GM10248 (cell line): ENCODE measurements at regions not wholly inside any gene's neighbourhood (a gene's known extent, or its start where the extent isn't known, plus 50 kb on each side); places are given as distances from the start of the nearest gene placed in this dataset.

Experiments
- CTCF ChIA-PET: fragments of 300-600 bp; sonication (Branson Sonifier 250); formaldehyde crosslinking; extraction: SDS; loops from one replicate; lab custom pipeline; 2021; ENCODE audit warnings: antibody characterized with exemption; lab: Yijun Ruan, JAX
- POLR2A ChIA-PET: fragments of 350-650 bp; sonication (Branson Sonifier 250); formaldehyde crosslinking; extraction: SDS; loops from one replicate; lab custom pipeline; 2020; ENCODE audit warnings: antibody characterized with exemption; lab: Yijun Ruan, JAX
- DNase-seq: peaks from one replicate; pipeline ENCODE4 v3.0.0; 2012; ENCODE audit errors: extremely low spot score
- TF ChIP-seq, protein P1 (sequence below): IDR thresholded peaks from 2 replicates; pipeline ENCODE4 v1.5.1; 2012; ENCODE audit warnings: mild to moderate bottlenecking, low read depth; ENCODE audit errors: extremely low read depth, missing control alignments, control extremely low read depth

GRCh38 chr17:77064598-77064997, 76.2 kb upstream of the SEC14L1 start:
- TF ChIP-seq, protein P1, sequence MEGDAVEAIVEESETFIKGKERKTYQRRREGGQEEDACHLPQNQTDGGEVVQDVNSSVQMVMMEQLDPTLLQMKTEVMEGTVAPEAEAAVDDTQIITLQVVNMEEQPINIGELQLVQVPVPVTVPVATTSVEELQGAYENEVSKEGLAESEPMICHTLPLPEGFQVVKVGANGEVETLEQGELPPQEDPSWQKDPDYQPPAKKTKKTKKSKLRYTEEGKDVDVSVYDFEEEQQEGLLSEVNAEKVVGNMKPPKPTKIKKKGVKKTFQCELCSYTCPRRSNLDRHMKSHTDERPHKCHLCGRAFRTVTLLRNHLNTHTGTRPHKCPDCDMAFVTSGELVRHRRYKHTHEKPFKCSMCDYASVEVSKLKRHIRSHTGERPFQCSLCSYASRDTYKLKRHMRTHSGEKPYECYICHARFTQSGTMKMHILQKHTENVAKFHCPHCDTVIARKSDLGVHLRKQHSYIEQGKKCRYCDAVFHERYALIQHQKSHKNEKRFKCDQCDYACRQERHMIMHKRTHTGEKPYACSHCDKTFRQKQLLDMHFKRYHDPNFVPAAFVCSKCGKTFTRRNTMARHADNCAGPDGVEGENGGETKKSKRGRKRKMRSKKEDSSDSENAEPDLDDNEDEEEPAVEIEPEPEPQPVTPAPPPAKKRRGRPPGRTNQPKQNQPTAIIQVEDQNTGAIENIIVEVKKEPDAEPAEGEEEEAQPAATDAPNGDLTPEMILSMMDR, result no peak
- CTCF ChIA-PET, result interaction anchor here (0.9 to 7.7 kb wide), 5 partner anchors 7 to 199 kb away, joined by 3 to 80 read pairs (median 4); partner anchors contain the start of gene MGAT5B
- no peak for DNase-seq
- POLR2A ChIA-PET, result no interaction called here

GRCh38 chr17:77066165-77066564, 74.6 kb upstream of the SEC14L1 start:
- no peak for DNase-seq
- ChIA-PET POLR2A (interaction anchor here (0.5 kb wide), 1 partner anchor 115 kb away, joined by 3 read pairs; no protein-coding TSS in a partner anchor), CTCF (interaction anchor here (0.8 to 7.7 kb wide), 15 partner anchors 9 to 338 kb away, joined by 3 to 80 read pairs (median 4); partner anchors contain the start of gene MGAT5B)
- TF ChIP-seq, protein P1, result no peak

DNA sequence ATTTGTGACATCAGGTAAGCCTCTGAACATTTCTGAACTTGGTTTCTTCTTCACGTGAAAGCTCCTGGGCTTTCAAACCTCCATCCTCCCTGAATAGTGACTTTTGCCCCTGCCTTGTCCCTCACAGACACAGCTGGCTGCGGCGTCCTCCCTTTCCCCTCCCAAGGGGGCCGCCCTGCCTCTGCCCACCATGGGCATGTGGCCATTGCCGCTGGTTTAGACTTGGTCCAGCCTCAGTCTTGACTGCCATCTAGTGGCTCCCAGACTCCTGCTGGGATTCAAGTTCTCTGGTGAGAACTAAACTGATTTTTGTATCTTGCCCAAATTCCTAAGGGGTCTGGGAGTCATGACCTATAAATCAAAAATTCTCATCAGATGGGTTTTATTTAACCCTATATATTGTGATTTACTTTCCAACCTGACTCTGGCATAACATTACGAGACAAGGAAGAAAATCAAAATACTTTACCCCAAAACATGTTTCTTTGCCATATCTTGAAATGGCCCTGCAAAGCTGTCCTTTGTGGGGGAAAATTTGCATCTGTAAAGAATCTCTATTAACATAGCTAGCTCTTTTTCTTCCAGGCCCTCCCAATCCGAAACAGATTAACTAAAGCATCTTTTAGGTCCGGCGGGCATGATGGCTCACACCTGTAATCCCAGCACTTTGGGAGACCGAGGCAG, 73.9 kb upstream of the SEC14L1 start:
- DNase-seq, result peak; percentile 77
- POLR2A ChIA-PET, result interaction anchor here (0.5 kb wide), 1 partner anchor 115 kb away, joined by 3 read pairs; no protein-coding TSS in a partner anchor
- TF ChIP-seq, protein P1, result peak; percentile 83
- CTCF ChIA-PET, result interaction anchor here (0.8 to 7.7 kb wide), 19 partner anchors 8 to 339 kb away, joined by 3 to 80 read pairs (median 4); partner anchors contain the start of gene MGAT5B

GRCh38 chr17:77068915-77069314, 71.9 kb upstream of the SEC14L1 start:
- POLR2A ChIA-PET, result no interaction called here
- no peak for DNase-seq
- CTCF ChIA-PET, result interaction anchor here (1.2 to 7.7 kb wide), 6 partner anchors 10 to 201 kb away, joined by 3 to 80 read pairs (median 6); partner anchors contain the start of gene MGAT5B
- TF ChIP-seq, protein P1, result no peak

DNA sequence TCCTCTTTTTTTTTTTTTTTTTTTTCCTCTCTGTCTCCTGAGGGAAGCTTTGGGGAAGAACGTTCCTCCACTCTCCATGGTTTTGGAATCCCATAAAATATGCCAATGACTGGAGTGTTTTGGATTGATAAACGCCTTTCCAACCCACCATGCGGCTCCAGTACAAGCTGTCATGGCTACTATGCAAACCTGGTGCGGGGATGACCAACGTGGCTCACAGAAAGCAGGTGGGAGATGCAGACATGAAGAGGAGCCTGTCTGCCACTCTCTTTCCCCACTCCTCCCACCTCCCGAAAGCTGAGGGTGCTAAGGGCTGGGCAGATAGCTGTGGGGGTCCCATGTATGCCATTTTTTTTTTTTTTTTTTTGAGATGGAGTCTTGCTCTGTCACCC, 69.9 kb upstream of the SEC14L1 start:
- DNase-seq, result no peak
- TF ChIP-seq, protein P1, result no peak
- ChIA-PET POLR2A (interaction anchor here (0.7 kb wide), 2 partner anchors 28 to 328 kb away, joined by 3 to 6 read pairs; no protein-coding TSS in a partner anchor), CTCF (interaction anchor here (1.0 to 7.7 kb wide), 3 partner anchors 8 to 203 kb away, joined by 3 to 80 read pairs (median 5); partner anchors contain the start of gene MGAT5B)

DNA sequence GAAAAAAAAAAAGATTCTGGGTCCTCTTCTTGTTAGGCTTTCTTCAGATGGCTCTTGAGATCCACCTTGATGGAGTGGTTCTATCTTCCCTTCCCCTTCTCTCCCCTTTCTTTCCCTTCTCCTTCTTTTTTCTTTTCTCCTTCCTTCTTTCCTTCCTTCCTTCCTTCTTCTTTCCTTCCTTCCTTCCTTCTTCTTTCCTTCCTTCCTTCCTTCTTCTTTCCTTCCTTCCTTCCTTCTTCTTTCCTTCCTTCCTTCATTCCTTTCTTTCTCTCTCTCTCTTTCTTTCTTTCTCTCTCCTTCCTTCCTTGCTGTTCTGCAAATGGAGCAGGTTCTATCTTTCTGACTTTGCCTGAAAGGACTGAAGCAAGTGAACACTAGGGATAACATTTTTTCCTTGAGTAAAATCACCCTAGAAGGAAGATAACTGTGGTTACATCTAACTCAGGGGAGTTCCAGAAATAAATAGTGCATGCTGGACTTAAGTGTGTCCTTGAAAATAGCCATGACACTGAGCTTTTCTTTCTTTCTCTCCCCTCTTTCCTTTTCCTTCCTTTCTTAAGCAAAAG, 68.8 kb upstream of the SEC14L1 start:
- no peak for DNase-seq
- CTCF ChIA-PET, result interaction anchor here (0.9 kb wide), 1 partner anchor 204 kb away, joined by 5 read pairs; the partner anchor contains the start of gene MGAT5B
- POLR2A ChIA-PET, result no interaction called here
- TF ChIP-seq, protein P1, result no peak
